ENCODE measurements at regions not wholly inside any gene's neighbourhood (a gene's known extent, or its start where the extent isn't known, plus 50 kb on each side); places are given as distances from the start of the nearest gene placed in this dataset.

DNA sequence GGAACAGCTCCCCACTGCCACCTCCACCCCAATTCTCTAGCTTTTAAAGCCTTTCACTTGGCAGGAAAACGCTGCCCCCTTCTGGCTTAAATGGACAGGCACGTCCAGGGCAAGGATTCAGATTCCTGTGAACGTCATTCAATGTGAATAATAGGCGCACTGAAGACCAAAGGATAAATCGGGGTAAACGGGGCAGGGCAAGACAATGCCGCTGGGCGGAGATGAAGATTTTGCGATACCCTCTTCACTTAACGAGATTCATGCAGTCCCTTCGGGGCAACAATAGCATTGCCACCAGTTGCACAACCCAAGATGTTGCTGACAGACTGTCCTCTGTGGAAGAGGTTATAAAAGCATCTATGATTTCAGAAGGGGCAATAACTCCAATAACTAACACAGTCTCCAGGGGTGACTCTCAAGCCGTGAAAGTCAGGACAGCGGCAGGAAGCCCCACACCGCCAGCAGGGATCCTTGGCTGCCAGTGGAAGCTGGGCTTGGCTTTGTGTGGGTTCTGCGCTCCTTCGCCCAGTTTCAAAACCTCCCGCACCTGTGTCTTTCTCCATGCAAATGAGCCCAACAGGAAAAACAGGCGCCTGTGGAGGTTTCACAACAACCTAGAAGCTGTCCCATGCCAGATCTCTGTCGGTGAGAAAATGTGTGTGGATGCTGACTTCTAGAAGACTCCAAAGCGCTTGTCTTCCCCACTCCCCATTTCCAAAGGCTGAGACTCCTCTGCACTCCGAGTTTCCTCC, 291.8 kb downstream of the BMP7 start:
- no peak for TF ChIP-seq POLR2A (IDR thresholded peaks at IDR 0.05)
- TF ChIP-seq, protein P1, sequence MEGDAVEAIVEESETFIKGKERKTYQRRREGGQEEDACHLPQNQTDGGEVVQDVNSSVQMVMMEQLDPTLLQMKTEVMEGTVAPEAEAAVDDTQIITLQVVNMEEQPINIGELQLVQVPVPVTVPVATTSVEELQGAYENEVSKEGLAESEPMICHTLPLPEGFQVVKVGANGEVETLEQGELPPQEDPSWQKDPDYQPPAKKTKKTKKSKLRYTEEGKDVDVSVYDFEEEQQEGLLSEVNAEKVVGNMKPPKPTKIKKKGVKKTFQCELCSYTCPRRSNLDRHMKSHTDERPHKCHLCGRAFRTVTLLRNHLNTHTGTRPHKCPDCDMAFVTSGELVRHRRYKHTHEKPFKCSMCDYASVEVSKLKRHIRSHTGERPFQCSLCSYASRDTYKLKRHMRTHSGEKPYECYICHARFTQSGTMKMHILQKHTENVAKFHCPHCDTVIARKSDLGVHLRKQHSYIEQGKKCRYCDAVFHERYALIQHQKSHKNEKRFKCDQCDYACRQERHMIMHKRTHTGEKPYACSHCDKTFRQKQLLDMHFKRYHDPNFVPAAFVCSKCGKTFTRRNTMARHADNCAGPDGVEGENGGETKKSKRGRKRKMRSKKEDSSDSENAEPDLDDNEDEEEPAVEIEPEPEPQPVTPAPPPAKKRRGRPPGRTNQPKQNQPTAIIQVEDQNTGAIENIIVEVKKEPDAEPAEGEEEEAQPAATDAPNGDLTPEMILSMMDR (IDR thresholded peaks at IDR 0.05): no peak
- Histone ChIP-seq H3K27me3 (no peaks in the 10 kb centered on the region), H3K4me1 (ENCODE audit: insufficient read depth) (no peaks in the 10 kb centered on the region), H3K27ac (no peak overlapping the region), H3K4me3 (no peak overlapping the region), H3K36me3 (no peaks in the 10 kb centered on the region), H3K9me3 (no peaks in the 10 kb centered on the region)
- 5% methylated on average over 21 of the region's 21 CpGs for WGBS, 3 donors
- intact Hi-C loops (cut with DNase I): no loop called here
- no peak for DNase-seq

- WGBS, 3 donors: 67 to 76% (median 71%) methylated on average over 2 of the region's 2 CpGs
- Histone ChIP-seq H3K4me3 (no peak overlapping the region), H3K36me3 (no peaks in the 10 kb centered on the region), H3K9me3 (no peaks in the 10 kb centered on the region), H3K4me1 (ENCODE audit: insufficient read depth) (no peaks in the 10 kb centered on the region), H3K27me3 (no peaks in the 10 kb centered on the region), H3K27ac (no peak overlapping the region)
- intact Hi-C loops (cut with DNase I): no loop called here
- TF ChIP-seq EP300 (IDR thresholded peaks at IDR 0.05) (no peak), POLR2A (IDR thresholded peaks at IDR 0.05) (no peak)
- TF ChIP-seq, protein P1 (IDR thresholded peaks at IDR 0.05): no peak
- no peak for DNase-seq
Observed at GRCh38 chr20:56975838-56976237, 290.6 kb downstream of the BMP7 start.

- Histone ChIP-seq H3K27ac (no peak overlapping the region), H3K4me1 (ENCODE audit: insufficient read depth) (no peaks in the 10 kb centered on the region), H3K9me3 (no peaks in the 10 kb centered on the region), H3K36me3 (no peaks in the 10 kb centered on the region), H3K4me3 (no peak overlapping the region), H3K27me3 (no peaks in the 10 kb centered on the region)
- intact Hi-C loops (cut with DNase I): no loop called here
- no peak for DNase-seq
- 69 to 75% (median 72%) methylated on average over 10 of the region's 10 CpGs for WGBS, 3 donors
- TF ChIP-seq, protein P1 (IDR thresholded peaks at IDR 0.05): no peak
- no peak for TF ChIP-seq POLR2A (IDR thresholded peaks at IDR 0.05)
- no peak for TF ChIP-seq EP300 (IDR thresholded peaks at IDR 0.05)
Observed at GRCh38 chr20:56976336-56976735, 290.1 kb downstream of the BMP7 start.

DNA sequence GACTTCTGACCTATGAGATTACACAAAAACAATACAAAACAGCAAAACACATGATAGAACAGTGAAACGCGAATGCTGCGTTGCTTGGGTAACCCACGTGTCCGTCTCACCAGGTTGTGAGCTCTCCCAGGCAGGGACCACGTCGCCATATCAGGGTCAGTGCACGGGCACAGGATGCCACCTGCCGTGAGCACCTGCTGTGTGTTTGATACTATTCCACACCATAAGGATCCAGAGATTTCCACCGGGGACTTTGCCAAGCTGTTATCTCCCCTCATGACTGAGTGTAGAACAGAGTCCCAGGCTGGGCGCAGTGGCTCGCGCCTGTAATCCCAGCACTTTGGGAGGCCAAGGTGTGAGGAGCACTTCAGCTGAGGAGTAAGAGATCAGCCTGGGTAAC, 288.0 kb downstream of the BMP7 start:
- no peak for DNase-seq
- intact Hi-C loops (cut with DNase I): no loop called here
- TF ChIP-seq, protein P1 (IDR thresholded peaks at IDR 0.05): no peak
- TF ChIP-seq POLR2A (IDR thresholded peaks at IDR 0.05): no peak
- no peak for TF ChIP-seq EP300 (IDR thresholded peaks at IDR 0.05)
- Histone ChIP-seq H3K27me3 (no peaks in the 10 kb centered on the region), H3K9me3 (no peaks in the 10 kb centered on the region), H3K27ac (no peak overlapping the region), H3K36me3 (no peaks in the 10 kb centered on the region), H3K4me3 (no peak overlapping the region), H3K4me1 (ENCODE audit: insufficient read depth) (no peaks in the 10 kb centered on the region)
- WGBS, 3 donors: 64 to 79% (median 65%) methylated on average over 13 of the region's 13 CpGs
